ENCODE measurements at regions not wholly inside any gene's neighbourhood (a gene's known extent, or its start where the extent isn't known, plus 50 kb on each side); places are given as distances from the start of the nearest gene placed in this dataset.

- TF ChIP-seq EZH2 (IDR thresholded peaks at IDR 0.05) (no peak), CTCF (IDR thresholded peaks at IDR 0.05) (no peak)
Observed at GRCh38 chr11:109229682-109230081, 192.3 kb upstream of the C11orf87 start.

All from neural progenitor cell (in vitro differentiated cells).